ENCODE measurements at regions not wholly inside any gene's neighbourhood (a gene's known extent, or its start where the extent isn't known, plus 50 kb on each side); places are given as distances from the start of the nearest gene placed in this dataset.

GRCh38 chr18:43405097-43405496 is 127.8 kb upstream of the SYT4 start:
- no peak for DNase-seq
- TF ChIP-seq EP300 (IDR thresholded peaks at IDR 0.05) (no peak), POLR2A (IDR thresholded peaks at IDR 0.05) (no peak)
- TF ChIP-seq, protein P1, sequence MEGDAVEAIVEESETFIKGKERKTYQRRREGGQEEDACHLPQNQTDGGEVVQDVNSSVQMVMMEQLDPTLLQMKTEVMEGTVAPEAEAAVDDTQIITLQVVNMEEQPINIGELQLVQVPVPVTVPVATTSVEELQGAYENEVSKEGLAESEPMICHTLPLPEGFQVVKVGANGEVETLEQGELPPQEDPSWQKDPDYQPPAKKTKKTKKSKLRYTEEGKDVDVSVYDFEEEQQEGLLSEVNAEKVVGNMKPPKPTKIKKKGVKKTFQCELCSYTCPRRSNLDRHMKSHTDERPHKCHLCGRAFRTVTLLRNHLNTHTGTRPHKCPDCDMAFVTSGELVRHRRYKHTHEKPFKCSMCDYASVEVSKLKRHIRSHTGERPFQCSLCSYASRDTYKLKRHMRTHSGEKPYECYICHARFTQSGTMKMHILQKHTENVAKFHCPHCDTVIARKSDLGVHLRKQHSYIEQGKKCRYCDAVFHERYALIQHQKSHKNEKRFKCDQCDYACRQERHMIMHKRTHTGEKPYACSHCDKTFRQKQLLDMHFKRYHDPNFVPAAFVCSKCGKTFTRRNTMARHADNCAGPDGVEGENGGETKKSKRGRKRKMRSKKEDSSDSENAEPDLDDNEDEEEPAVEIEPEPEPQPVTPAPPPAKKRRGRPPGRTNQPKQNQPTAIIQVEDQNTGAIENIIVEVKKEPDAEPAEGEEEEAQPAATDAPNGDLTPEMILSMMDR (IDR thresholded peaks at IDR 0.05), result no peak
- no peaks in the 10 kb centered on the region for H3K4me1 ChIP-seq (ENCODE audit: insufficient read depth)
- H3K9me3 ChIP-seq, result no peaks in the 10 kb centered on the region
- intact Hi-C loops (cut with DNase I), result loop anchor here in 1 of 4 donors (10.0 kb wide), 1 partner anchor 1110 kb away; no protein-coding TSS in a partner anchor
- no peak overlapping the region for H3K27ac ChIP-seq
- no peaks in the 10 kb centered on the region for H3K36me3 ChIP-seq
- H3K27me3 ChIP-seq, result no peaks in the 10 kb centered on the region
- 70 to 80% (median 76%) methylated on average over 1 of the region's 1 CpG for WGBS, 3 donors
- no peak overlapping the region for H3K4me3 ChIP-seq

DNA sequence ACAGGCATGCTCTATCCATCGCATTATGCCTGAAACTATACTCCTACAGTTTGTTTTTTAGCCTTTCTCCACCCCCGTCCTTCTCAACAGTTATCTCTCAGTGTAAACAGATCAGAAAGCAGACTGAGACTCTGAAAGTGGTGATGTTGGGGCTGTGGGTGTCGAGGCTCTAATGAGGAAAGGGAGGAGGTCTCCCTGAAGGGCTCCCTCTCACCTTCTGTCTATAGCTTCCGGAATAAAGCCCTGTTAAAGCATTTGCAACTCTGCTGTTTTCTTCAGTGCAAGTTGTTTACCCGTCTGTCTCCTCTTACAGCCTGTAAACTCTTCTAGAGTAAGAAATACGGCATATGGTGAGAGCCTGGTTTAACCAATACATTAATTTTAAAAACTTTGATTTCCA is 136.7 kb upstream of the SYT4 start:
- Histone ChIP-seq H3K36me3 (no peaks in the 10 kb centered on the region), H3K27me3 (no peaks in the 10 kb centered on the region), H3K4me3 (no peak overlapping the region), H3K4me1 (ENCODE audit: insufficient read depth) (no peaks in the 10 kb centered on the region), H3K9me3 (no peaks in the 10 kb centered on the region), H3K27ac (no peak overlapping the region)
- TF ChIP-seq, protein P1 (IDR thresholded peaks at IDR 0.05), result no peak
- no peak for TF ChIP-seq EP300 (IDR thresholded peaks at IDR 0.05)
- TF ChIP-seq POLR2A (IDR thresholded peaks at IDR 0.05), result no peak
- 26 to 30% (median 28%) methylated on average over 6 of the region's 6 CpGs for WGBS, 3 donors
- DNase-seq, result no peak
- intact Hi-C loops (cut with DNase I), result no loop called here

DNA sequence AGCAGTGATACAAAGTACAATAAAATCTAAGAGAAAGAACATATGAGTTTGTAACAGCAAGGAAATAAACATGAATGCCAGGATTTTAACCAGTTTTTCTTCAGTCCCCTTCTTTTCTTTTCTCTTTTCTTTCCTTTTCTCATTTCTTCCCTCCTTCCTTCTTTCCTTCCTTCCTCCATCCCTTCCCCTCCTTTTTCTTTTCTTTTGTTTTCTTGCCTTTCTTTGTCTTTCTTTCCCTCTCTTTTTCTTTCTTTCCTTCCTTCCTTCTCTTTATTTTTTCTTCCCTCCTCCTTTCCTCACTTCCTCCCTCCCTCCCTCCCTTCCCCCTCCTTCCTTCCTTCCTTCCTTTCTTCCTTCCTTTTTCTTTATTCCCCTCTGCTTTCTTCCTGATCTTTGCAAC is 142.8 kb upstream of the SYT4 start:
- no peak overlapping the region for H3K4me3 ChIP-seq
- intact Hi-C loops (cut with DNase I), result no loop called here
- DNase-seq, result no peak
- no peaks in the 10 kb centered on the region for H3K9me3 ChIP-seq
- no peaks in the 10 kb centered on the region for H3K27me3 ChIP-seq
- no peaks in the 10 kb centered on the region for H3K36me3 ChIP-seq
- H3K4me1 ChIP-seq (ENCODE audit: insufficient read depth), result no peaks in the 10 kb centered on the region
- TF ChIP-seq EP300 (IDR thresholded peaks at IDR 0.05) (no peak), POLR2A (IDR thresholded peaks at IDR 0.05) (no peak)
- TF ChIP-seq, protein P1 (IDR thresholded peaks at IDR 0.05), result no peak
- no peak overlapping the region for H3K27ac ChIP-seq

- no peaks in the 10 kb centered on the region for H3K4me1 ChIP-seq (ENCODE audit: insufficient read depth)
- no peak overlapping the region for H3K27ac ChIP-seq
- DNase-seq, result no peak
- no peaks in the 10 kb centered on the region for H3K36me3 ChIP-seq
- intact Hi-C loops (cut with DNase I), result no loop called here
- 49 to 79% (median 73%) methylated on average over 2 of the region's 2 CpGs for WGBS, 3 donors
- no peak overlapping the region for H3K4me3 ChIP-seq
- no peaks in the 10 kb centered on the region for H3K9me3 ChIP-seq
- H3K27me3 ChIP-seq, result no peaks in the 10 kb centered on the region
- TF ChIP-seq EP300 (IDR thresholded peaks at IDR 0.05), result no peak
- TF ChIP-seq, protein P1 (IDR thresholded peaks at IDR 0.05), result no peak
Measured at GRCh38 chr18:43420950-43421349, 143.7 kb upstream of the SYT4 start.

DNA sequence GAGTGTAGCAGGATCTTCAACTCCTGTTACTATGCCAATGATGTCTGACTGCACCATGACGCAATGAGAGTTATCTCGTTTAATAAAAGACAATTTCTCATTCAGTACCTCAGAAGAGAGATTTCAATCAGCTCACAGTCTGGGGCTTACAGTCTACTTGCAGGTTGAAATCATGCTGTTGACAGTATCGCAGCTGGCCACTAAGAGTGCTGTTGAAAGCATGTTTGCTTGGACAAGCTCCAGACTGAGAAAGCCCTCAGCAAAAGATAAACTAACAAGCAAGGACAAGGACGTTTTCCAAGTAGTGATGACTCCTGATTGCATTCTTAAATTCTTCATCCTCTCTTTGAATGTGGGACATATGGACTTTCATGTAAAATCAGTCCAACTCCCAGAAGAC is 145.2 kb upstream of the SYT4 start:
- Histone ChIP-seq H3K4me1 (ENCODE audit: insufficient read depth) (no peaks in the 10 kb centered on the region), H3K27ac (no peak overlapping the region), H3K27me3 (no peaks in the 10 kb centered on the region), H3K36me3 (no peaks in the 10 kb centered on the region), H3K4me3 (no peak overlapping the region), H3K9me3 (no peaks in the 10 kb centered on the region)
- TF ChIP-seq EP300 (IDR thresholded peaks at IDR 0.05), result no peak
- TF ChIP-seq, protein P1 (IDR thresholded peaks at IDR 0.05), result no peak
- TF ChIP-seq POLR2A (IDR thresholded peaks at IDR 0.05), result no peak
- no peak for DNase-seq
- 5 to 17% (median 6%) methylated on average over 4 of the region's 4 CpGs for WGBS, 3 donors
- intact Hi-C loops (cut with DNase I), result no loop called here
